ENCODE measurements at regions not wholly inside any gene's neighbourhood (a gene's known extent, or its start where the extent isn't known, plus 50 kb on each side); places are given as distances from the start of the nearest gene placed in this dataset.

DNA sequence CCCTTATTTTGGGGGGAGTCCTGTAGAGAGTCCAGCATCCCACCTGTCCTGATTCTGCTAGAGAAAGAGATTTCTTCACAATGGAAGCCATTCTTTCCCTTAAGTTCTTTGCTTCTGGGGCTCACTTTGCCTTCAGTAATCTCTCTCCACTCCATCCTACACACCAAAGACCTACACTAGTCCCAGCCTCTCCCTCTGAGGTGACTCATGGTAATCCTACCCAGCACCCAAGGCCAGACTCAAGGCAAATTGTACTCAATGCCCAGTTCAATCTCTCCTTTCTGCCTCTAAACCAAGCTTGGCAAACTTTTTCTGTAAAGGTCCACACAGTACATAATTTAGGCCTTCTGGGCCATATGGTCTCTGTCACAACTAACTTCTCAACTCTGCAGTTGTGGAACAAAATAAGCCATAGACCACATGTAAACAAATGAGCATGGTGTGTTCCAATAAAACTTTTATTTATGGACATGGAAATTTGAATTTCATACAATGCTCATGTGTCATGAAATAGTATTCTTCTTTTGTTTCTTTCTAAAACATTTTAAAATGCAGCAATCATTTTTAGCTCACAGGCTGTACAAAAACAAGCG lies 72.5 kb downstream of the MRPL46 start:
- H3K27me3 ChIP-seq = no peaks in the 10 kb centered on the region
- H3K36me3 ChIP-seq = no peaks in the 10 kb centered on the region
- TF ChIP-seq, protein P1, sequence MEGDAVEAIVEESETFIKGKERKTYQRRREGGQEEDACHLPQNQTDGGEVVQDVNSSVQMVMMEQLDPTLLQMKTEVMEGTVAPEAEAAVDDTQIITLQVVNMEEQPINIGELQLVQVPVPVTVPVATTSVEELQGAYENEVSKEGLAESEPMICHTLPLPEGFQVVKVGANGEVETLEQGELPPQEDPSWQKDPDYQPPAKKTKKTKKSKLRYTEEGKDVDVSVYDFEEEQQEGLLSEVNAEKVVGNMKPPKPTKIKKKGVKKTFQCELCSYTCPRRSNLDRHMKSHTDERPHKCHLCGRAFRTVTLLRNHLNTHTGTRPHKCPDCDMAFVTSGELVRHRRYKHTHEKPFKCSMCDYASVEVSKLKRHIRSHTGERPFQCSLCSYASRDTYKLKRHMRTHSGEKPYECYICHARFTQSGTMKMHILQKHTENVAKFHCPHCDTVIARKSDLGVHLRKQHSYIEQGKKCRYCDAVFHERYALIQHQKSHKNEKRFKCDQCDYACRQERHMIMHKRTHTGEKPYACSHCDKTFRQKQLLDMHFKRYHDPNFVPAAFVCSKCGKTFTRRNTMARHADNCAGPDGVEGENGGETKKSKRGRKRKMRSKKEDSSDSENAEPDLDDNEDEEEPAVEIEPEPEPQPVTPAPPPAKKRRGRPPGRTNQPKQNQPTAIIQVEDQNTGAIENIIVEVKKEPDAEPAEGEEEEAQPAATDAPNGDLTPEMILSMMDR (IDR thresholded peaks at IDR 0.05; ENCODE audit: low read depth, low read length) = no peak
- H3K4me3 ChIP-seq (ENCODE audit: low read depth, low read length) = no peak overlapping the region
- H3K9me3 ChIP-seq = no peaks in the 10 kb centered on the region
- no peak for DNase-seq
- no peaks in the 10 kb centered on the region for H3K4me1 ChIP-seq

DNA sequence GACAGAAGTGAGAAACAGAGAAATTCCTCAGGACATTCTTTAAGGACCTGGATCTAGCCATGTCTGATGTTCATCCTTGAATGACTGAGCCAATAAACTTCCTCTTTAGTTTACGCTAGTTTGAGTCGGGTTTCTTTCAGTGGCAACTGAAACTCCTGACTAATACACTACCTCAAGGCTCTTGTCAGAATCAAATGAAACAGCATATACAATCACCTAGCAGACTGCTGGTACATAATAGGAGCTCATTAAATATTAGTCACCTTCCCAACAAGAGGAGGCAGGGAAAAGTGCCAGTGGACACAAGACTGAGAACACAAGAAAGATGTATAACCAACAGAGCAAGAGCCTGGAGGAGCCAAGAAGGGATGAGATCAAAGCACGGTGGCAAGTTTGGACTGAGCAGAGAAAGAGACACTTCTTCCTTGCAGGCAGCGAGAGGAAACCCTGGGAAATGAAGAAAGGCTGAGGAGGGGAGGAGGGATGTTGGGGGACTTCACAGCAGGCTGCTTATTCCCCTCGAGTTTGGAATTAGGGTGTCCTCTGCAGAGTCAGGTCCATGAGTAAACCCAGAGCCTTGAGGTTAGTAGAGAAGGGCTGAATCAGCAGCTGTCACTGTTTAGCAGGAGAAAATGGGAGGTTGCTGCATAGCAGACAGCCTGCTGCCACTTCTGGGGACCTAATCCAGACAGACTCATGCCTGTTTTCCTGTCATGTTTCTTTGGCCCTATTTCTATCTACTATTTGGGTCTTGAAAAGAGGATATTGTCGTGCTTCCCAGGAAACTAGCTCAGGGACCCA lies 73.3 kb downstream of the MRPL46 start:
- Histone ChIP-seq H3K4me3 (ENCODE audit: low read depth, low read length) (no peak overlapping the region), H3K27me3 (no peaks in the 10 kb centered on the region), H3K9me3 (no peaks in the 10 kb centered on the region), H3K4me1 (no peaks in the 10 kb centered on the region), H3K36me3 (no peaks in the 10 kb centered on the region)
- no peak for DNase-seq
- TF ChIP-seq, protein P1 (IDR thresholded peaks at IDR 0.05; ENCODE audit: low read depth, low read length) = no peak

DNA sequence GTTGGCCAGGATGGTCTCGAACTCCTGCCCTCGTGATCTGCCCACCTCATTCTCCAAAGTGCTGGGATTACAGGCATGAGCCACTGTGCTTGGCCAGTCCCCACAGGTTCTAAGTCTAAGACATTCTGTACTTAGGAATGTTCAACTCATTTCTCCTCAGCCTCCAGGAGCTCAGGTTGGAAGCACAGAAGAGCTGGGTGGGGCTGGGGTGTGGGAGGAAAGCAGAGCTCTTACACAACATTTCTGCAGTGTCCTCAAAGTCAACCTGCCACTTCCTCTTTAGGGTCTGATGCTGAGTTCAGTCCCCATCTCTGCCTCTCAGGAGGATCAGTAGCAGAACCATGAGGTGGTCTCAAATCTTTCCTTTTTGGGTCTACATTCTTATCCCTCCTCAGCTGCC lies 75.5 kb downstream of the MRPL46 start:
- DNase-seq = no peak
- Histone ChIP-seq H3K27me3 (no peaks in the 10 kb centered on the region), H3K36me3 (no peaks in the 10 kb centered on the region), H3K4me1 (no peaks in the 10 kb centered on the region), H3K9me3 (no peaks in the 10 kb centered on the region), H3K4me3 (ENCODE audit: low read depth, low read length) (no peak overlapping the region)
- TF ChIP-seq, protein P1 (IDR thresholded peaks at IDR 0.05; ENCODE audit: low read depth, low read length) = no peak

DNA sequence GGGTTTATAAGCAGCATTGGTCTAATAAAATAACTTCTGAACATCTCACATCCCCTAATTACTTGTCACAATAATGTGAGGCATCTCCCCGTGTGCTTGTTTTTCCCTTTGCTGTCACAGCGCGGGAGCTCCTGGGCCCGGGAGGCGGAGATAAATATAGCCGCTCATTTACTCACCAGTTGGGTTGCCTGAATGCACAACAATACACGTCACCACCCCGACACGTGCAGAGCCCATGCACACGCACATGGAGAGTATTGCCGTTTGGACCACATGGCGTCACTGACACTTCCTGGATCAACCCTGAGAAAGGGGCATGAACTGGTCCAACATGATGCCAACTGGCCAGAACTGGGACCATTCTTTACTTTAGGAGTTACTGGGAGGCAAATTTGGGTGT lies 76.2 kb downstream of the MRPL46 start:
- Histone ChIP-seq H3K27me3 (no peaks in the 10 kb centered on the region), H3K4me1 (no peaks in the 10 kb centered on the region), H3K4me3 (ENCODE audit: low read depth, low read length) (no peak overlapping the region), H3K9me3 (no peaks in the 10 kb centered on the region), H3K36me3 (no peaks in the 10 kb centered on the region)
- TF ChIP-seq, protein P1 (IDR thresholded peaks at IDR 0.05; ENCODE audit: low read depth, low read length) = no peak
- DNase-seq = no peak

DNA sequence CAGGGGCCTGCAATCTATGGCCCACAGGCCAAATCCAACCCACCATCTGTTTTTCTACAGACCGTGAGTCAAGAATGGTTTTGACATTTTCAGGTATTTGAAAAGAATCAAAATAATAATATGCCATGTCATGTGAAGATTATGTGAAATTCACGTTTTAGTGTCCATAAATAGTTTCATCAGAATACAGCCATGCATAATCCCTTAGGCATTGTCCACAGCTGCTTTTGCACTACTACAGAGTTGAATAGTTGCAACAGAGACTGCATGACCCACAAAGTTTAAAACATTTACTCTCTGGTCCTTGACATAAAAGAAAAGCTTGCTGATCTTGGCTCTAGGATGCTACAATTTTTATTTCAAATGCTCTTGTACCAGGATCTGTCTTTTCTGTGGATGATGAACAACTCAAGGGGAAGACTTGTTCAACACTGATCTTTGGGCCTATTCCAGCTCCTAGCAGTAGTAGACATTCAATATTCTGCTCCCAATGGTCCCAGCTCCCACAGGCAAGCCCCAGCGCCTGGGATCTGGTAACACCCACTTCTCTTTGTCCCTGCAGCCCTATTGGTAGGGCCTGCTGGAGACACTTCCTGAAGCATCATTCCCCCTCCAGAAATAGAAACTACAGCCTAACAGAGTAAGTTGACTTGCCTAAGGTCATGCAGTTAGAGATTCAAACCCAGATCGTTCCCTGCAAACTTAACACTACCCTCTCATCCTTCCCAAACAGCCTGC lies 76.9 kb downstream of the MRPL46 start:
- TF ChIP-seq, protein P1 (IDR thresholded peaks at IDR 0.05; ENCODE audit: low read depth, low read length) = no peak
- Histone ChIP-seq H3K4me1 (no peaks in the 10 kb centered on the region), H3K27me3 (no peaks in the 10 kb centered on the region), H3K4me3 (ENCODE audit: low read depth, low read length) (no peak overlapping the region), H3K36me3 (no peaks in the 10 kb centered on the region), H3K9me3 (no peaks in the 10 kb centered on the region)
- no peak for DNase-seq
